DND-41 (cell line): ENCODE measurements at regions not wholly inside any gene's neighbourhood (a gene's known extent, or its start where the extent isn't known, plus 50 kb on each side); places are given as distances from the start of the nearest gene placed in this dataset.

Source experiments
- ATAC-seq: fragments of 200-7000 bp; cut with Tn5 transposase; 3 replicates; pipeline ENCODE4 v1.9.1; 2021; ENCODE audit warnings: low read depth; ENCODE audit not compliant: insufficient read depth
- DNase-seq: peaks from one replicate; pipeline ENCODE4 v3.0.0-alpha.2; 2020
- H2AFZ ChIP-seq: 2 replicates; pipeline ENCODE4 v1.6.0; 2012; ENCODE audit warnings: low read depth, low read length
- H3K27ac ChIP-seq: 2 replicates; pipeline ENCODE4 v1.5.1; 2012; ENCODE audit warnings: low read length, inconsistent platforms
- H3K27me3 ChIP-seq: fragments of 200-600 bp; sonication (generic); 2 replicates; pipeline ENCODE4 v1.6.0; 2012; ENCODE audit warnings: low read length, mild to moderate bottlenecking, inconsistent platforms; ENCODE audit not compliant: insufficient read depth, poor library complexity
- H3K36me3 ChIP-seq: 2 replicates; pipeline ENCODE4 v1.5.1; 2012; ENCODE audit warnings: low read length, inconsistent platforms; ENCODE audit not compliant: insufficient read depth
- H3K4me1 ChIP-seq: 2 replicates; pipeline ENCODE4 v1.5.1; 2012; ENCODE audit warnings: mild to moderate bottlenecking, low read length; ENCODE audit not compliant: insufficient read depth
- H3K4me2 ChIP-seq: 2 replicates; pipeline ENCODE4 v1.6.0; 2012; ENCODE audit warnings: mild to moderate bottlenecking, moderate library complexity, low read length, inconsistent platforms; ENCODE audit not compliant: insufficient read depth
- H3K4me3 ChIP-seq, 2 experiments: fragments of 200-600 bp in 1 of 2; shearing (Covaris generic) in 1 of 2; 2 replicates each; pipeline ENCODE4 v1.5.1; 2012 to 2016; ENCODE audit warnings: inconsistent platforms in 2 of 2, low read length in 2 of 2, mild to moderate bottlenecking in 2 of 2, low read depth in 1 of 2, moderate library complexity in 1 of 2
- H3K79me2 ChIP-seq: 2 replicates; pipeline ENCODE4 v1.6.0; 2012; ENCODE audit warnings: low read length, inconsistent platforms; ENCODE audit not compliant: insufficient read depth
- H3K9ac ChIP-seq: 2 replicates; pipeline ENCODE4 v1.6.0; 2012; ENCODE audit warnings: low read depth, mild to moderate bottlenecking, inconsistent platforms, low read length, moderate library complexity
- H3K9me3 ChIP-seq: 2 replicates; pipeline ENCODE4 v1.5.1; 2012; ENCODE audit warnings: low read length, moderate library complexity, mild to moderate bottlenecking, inconsistent platforms; ENCODE audit not compliant: insufficient read depth, severe bottlenecking
- H4K20me1 ChIP-seq: 2 replicates; pipeline ENCODE4 v1.6.0; 2012; ENCODE audit warnings: low read length; ENCODE audit not compliant: insufficient read depth
- EZH2 ChIP-seq: IDR thresholded peaks from 3 replicates; pipeline ENCODE4 v1.6.1; 2012; ENCODE audit warnings: borderline replicate concordance, low read depth, mild to moderate bottlenecking, moderate library complexity, low read length, inconsistent platforms; ENCODE audit not compliant: severe bottlenecking
- TF ChIP-seq, protein P1 (sequence below): IDR thresholded peaks from 2 replicates; pipeline ENCODE4 v1.5.1; 2012; ENCODE audit warnings: borderline replicate concordance, low read length, moderate library complexity, mild to moderate bottlenecking; ENCODE audit not compliant: poor library complexity, severe bottlenecking; ENCODE audit errors: extremely low read depth

DNA sequence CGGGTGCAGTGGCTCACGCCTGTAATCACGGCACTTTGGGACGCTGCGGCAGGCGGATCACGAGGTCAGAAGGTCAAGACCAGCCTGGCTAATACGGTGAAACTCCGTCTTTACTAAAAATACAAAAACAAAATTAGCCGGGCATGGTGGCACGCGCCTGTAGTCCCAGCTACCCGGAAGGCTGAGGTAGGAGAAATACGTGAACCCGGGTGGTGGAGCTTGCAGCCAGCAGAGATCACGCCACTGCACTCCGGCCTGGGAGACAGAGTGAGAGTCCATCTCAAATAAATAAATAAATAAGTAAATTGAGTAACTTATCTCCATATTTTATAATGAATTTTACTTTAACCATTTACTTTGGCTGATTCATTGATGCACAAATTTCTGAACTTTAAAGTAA lies 1913.3 kb downstream of the PCDH7 start:
- Histone ChIP-seq H3K27ac (no peak overlapping the region), H3K4me2 (no peak overlapping the region), H2AFZ (no peak overlapping the region), H3K36me3 (no peaks in the 10 kb centered on the region), H4K20me1 (no peaks in the 10 kb centered on the region), H3K27me3 (no peaks in the 10 kb centered on the region), H3K79me2 (no peaks in the 10 kb centered on the region), H3K9ac (no peak overlapping the region), H3K9me3 (no peaks in the 10 kb centered on the region), H3K4me3 (no peak overlapping the region), H3K4me1 (no peaks in the 10 kb centered on the region)
- DNase-seq: no peak
- TF ChIP-seq EZH2: no peak
- TF ChIP-seq, protein P1, sequence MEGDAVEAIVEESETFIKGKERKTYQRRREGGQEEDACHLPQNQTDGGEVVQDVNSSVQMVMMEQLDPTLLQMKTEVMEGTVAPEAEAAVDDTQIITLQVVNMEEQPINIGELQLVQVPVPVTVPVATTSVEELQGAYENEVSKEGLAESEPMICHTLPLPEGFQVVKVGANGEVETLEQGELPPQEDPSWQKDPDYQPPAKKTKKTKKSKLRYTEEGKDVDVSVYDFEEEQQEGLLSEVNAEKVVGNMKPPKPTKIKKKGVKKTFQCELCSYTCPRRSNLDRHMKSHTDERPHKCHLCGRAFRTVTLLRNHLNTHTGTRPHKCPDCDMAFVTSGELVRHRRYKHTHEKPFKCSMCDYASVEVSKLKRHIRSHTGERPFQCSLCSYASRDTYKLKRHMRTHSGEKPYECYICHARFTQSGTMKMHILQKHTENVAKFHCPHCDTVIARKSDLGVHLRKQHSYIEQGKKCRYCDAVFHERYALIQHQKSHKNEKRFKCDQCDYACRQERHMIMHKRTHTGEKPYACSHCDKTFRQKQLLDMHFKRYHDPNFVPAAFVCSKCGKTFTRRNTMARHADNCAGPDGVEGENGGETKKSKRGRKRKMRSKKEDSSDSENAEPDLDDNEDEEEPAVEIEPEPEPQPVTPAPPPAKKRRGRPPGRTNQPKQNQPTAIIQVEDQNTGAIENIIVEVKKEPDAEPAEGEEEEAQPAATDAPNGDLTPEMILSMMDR: no peak
- no peak for ATAC-seq

DNA sequence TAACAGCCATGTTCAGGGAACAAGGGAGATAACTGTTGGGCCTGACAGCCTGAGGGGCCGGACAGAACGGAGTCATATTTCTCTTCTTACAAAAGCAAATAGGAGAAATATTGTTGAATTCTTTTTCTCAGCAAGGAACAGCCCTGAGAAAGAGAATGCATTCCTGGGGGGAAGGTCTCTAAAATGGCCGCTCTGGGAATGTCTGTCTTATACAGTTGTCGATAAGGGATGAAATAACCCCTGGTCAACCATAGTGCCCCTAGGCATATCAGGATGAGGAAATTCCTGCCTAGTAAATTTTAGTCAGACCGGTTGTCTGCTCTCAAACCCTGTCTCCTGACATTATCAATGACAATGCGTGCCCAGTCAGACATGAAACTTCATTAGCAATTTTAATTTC lies 1925.5 kb downstream of the PCDH7 start:
- Histone ChIP-seq H3K27ac (no peak overlapping the region), H3K36me3 (no peaks in the 10 kb centered on the region), H3K27me3 (no peaks in the 10 kb centered on the region), H3K4me3 (no peak overlapping the region), H3K4me1 (no peaks in the 10 kb centered on the region), H3K4me2 (no peak overlapping the region), H3K9me3 (peaks cover 7% of the 10 kb centered on the region), H3K79me2 (no peaks in the 10 kb centered on the region), H4K20me1 (no peaks in the 10 kb centered on the region), H2AFZ (no peak overlapping the region), H3K9ac (no peak overlapping the region)
- TF ChIP-seq, protein P1: no peak
- no peak for TF ChIP-seq EZH2
- DNase-seq (peak; percentile 4), ATAC-seq (no peak)

DNA sequence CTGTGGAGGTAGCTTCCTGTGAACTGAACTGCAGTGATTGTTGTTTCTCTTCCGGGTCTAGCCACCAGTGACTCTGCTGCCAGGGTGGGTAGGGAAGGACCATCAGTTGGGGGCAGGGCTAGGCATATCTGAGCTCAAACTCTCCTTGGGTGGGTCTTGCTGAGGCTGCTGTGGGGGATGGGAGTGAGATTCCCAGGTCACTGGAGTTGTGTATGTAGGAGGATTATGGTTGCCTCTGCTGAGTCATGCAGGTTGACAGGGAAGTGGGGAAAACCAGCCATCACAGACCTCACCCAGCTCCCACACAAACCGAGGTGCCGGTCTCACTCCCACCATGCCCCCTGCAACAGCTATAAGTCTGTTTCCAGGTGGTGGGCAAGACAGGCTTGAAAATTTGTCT lies 1937.8 kb downstream of the PCDH7 start:
- ATAC-seq (no peak), DNase-seq (no peak)
- no peaks in the 10 kb centered on the region for H4K20me1 ChIP-seq
- no peak overlapping the region for H3K27ac ChIP-seq
- H2AFZ ChIP-seq: no peak overlapping the region
- no peak overlapping the region for H3K4me2 ChIP-seq
- H3K36me3 ChIP-seq: no peaks in the 10 kb centered on the region
- H3K4me3 ChIP-seq: no peak overlapping the region
- H3K9me3 ChIP-seq: no peaks in the 10 kb centered on the region
- TF ChIP-seq, protein P1: no peak
- no peak for TF ChIP-seq EZH2
- no peak overlapping the region for H3K9ac ChIP-seq
- H3K79me2 ChIP-seq: no peaks in the 10 kb centered on the region
- H3K4me1 ChIP-seq: no peaks in the 10 kb centered on the region
- H3K27me3 ChIP-seq: no peaks in the 10 kb centered on the region

DNA sequence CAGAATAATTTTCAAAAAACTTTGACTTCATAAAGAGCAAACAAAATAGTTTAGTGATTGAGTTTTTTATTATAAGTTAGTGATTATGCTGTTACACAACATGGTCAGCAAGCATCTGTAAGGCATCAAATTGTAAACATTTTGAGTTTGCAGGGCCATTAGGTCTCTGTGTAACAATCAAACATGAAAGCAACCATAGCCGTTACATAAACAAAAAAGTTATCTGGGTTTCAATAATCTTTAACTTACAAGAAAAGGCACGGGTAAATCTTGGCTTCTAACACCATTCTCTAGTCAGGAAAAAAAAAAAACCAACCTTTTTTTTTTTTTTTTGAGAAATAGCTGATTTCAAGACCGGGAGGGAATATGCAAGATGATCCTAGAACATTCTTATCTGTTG lies 1941.1 kb downstream of the PCDH7 start:
- Histone ChIP-seq H3K27ac (no peak overlapping the region), H3K27me3 (no peaks in the 10 kb centered on the region), H3K4me2 (no peak overlapping the region), H3K9ac (no peak overlapping the region), H3K79me2 (no peaks in the 10 kb centered on the region), H3K36me3 (no peaks in the 10 kb centered on the region), H3K4me1 (no peaks in the 10 kb centered on the region), H3K4me3 (no peak overlapping the region), H2AFZ (no peak overlapping the region), H4K20me1 (no peaks in the 10 kb centered on the region), H3K9me3 (no peaks in the 10 kb centered on the region)
- DNase-seq (no peak), ATAC-seq (no peak)
- TF ChIP-seq, protein P1: no peak
- no peak for TF ChIP-seq EZH2
